ENCODE measurements at regions not wholly inside any gene's neighbourhood (a gene's known extent, or its start where the extent isn't known, plus 50 kb on each side); places are given as distances from the start of the nearest gene placed in this dataset.

DNA sequence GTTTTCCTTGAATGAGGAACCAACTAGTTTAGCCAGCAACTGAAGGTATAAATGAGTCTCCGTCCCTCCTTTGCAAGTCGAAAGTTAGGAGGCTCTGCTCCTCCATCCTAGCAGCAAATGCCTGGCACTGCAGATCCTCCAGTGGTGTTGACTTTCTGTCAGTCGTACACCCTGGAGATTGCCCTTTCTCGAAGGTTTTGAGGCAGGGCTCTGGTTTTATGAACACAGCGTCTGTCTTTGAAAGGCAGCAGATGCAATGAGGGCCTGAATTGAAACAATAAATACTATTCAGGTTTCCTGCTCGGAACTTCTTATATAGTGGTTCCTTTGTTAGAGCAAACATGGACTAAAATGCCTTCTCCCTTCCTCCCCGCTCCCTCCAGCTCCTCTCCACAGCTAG lies 284.0 kb downstream of the TMEM38B start:
- TF ChIP-seq, protein P1, sequence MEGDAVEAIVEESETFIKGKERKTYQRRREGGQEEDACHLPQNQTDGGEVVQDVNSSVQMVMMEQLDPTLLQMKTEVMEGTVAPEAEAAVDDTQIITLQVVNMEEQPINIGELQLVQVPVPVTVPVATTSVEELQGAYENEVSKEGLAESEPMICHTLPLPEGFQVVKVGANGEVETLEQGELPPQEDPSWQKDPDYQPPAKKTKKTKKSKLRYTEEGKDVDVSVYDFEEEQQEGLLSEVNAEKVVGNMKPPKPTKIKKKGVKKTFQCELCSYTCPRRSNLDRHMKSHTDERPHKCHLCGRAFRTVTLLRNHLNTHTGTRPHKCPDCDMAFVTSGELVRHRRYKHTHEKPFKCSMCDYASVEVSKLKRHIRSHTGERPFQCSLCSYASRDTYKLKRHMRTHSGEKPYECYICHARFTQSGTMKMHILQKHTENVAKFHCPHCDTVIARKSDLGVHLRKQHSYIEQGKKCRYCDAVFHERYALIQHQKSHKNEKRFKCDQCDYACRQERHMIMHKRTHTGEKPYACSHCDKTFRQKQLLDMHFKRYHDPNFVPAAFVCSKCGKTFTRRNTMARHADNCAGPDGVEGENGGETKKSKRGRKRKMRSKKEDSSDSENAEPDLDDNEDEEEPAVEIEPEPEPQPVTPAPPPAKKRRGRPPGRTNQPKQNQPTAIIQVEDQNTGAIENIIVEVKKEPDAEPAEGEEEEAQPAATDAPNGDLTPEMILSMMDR (conservative IDR thresholded peaks at IDR 0.05; ENCODE audit: low read length), result no peak
- TF ChIP-seq EZH2phosphoT487 (IDR thresholded peaks at IDR 0.05; ENCODE audit: borderline replicate concordance, low read depth, low read length), result no peak
